Large intestine (tissue), 3 donors: ENCODE measurements at regions not wholly inside any gene's neighbourhood (a gene's known extent, or its start where the extent isn't known, plus 50 kb on each side); places are given as distances from the start of the nearest gene placed in this dataset.

ENCODE experiments used
- DNase-seq, 2 donors: peaks; one replicate each; pipeline versions ENCODE4 v3.0.0 to v3.0.0-alpha.2; 2013
- H3K27ac ChIP-seq: one replicate; pipeline ENCODE4 v1.5.1; 2013; ENCODE audit warnings: low read length
- H3K27me3 ChIP-seq: 2 replicates; pipeline ENCODE4 v1.6.1; 2013; ENCODE audit warnings: low read length; ENCODE audit not compliant: control insufficient read depth, insufficient read depth
- H3K36me3 ChIP-seq: 2 replicates; pipeline ENCODE4 v1.6.1; 2013; ENCODE audit warnings: low read length; ENCODE audit not compliant: control insufficient read depth, insufficient read depth
- H3K4me1 ChIP-seq: one replicate; pipeline ENCODE4 v1.6.1; 2013; ENCODE audit warnings: low read length; ENCODE audit not compliant: control insufficient read depth, insufficient read depth
- H3K4me3 ChIP-seq: one replicate; pipeline ENCODE4 v1.5.1; 2013; ENCODE audit warnings: low read length
- H3K9me3 ChIP-seq: one replicate; pipeline ENCODE4 v1.6.1; 2013; ENCODE audit warnings: mild to moderate bottlenecking, low read depth, low read length, moderate library complexity; ENCODE audit not compliant: control insufficient read depth
- WGBS: methylation state at CpG from one replicate; pipeline ENCODE4 v1.1.5; 2013; ENCODE audit warnings: low lambda C conversion rate; ENCODE audit not compliant: insufficient coverage; 5-methylcytosine and 5-hydroxymethylcytosine counted together

- peaks cover 3% of the 10 kb centered on the region for H3K27me3 ChIP-seq
- H3K9me3 ChIP-seq = no peaks in the 10 kb centered on the region
- H3K4me3 ChIP-seq = no peak overlapping the region
- no peaks in the 10 kb centered on the region for H3K36me3 ChIP-seq
- no peak for DNase-seq
- 40% methylated on average over 1 of the region's 2 CpGs for WGBS
- H3K4me1 ChIP-seq = no peaks in the 10 kb centered on the region
- no peak overlapping the region for H3K27ac ChIP-seq
These were observed 428.4 kb downstream of the PTPRU start for GRCh38 chr1:29664711-29665110.

GRCh38 chr1:29658688-29659087 lies 422.4 kb downstream of the PTPRU start:
- Histone ChIP-seq H3K4me1 (no peaks in the 10 kb centered on the region), H3K4me3 (no peak overlapping the region), H3K36me3 (no peaks in the 10 kb centered on the region), H3K27me3 (no peaks in the 10 kb centered on the region), H3K27ac (no peak overlapping the region), H3K9me3 (no peaks in the 10 kb centered on the region)
- WGBS = no CpG with 5 or more reads among the region's 1 CpG
- no peak for DNase-seq

GRCh38 chr1:29657816-29658215 lies 421.5 kb downstream of the PTPRU start:
- 100% methylated on average over 1 of the region's 2 CpGs for WGBS
- DNase-seq = no peak
- H3K9me3 ChIP-seq = no peaks in the 10 kb centered on the region
- no peak overlapping the region for H3K27ac ChIP-seq
- H3K4me1 ChIP-seq = no peaks in the 10 kb centered on the region
- no peak overlapping the region for H3K4me3 ChIP-seq
- no peaks in the 10 kb centered on the region for H3K27me3 ChIP-seq
- no peaks in the 10 kb centered on the region for H3K36me3 ChIP-seq

GRCh38 chr1:29655945-29656850 lies 419.9 kb downstream of the PTPRU start:
- 10% methylated on average over 2 of the region's 8 CpGs for WGBS

GRCh38 chr1:29655145-29655544 lies 418.8 kb downstream of the PTPRU start:
- Histone ChIP-seq H3K27ac (no peak overlapping the region), H3K9me3 (no peaks in the 10 kb centered on the region), H3K4me3 (no peak overlapping the region), H3K36me3 (no peaks in the 10 kb centered on the region), H3K4me1 (no peaks in the 10 kb centered on the region), H3K27me3 (no peaks in the 10 kb centered on the region)
- WGBS = 80% methylated on average over 1 of the region's 5 CpGs
- no peak for DNase-seq

More at GRCh38 chr1:29655945-29656850, 419.9 kb downstream of the PTPRU start:
- H3K9me3 ChIP-seq = no peaks in the 10 kb centered on the region
- H3K27me3 ChIP-seq = no peaks in the 10 kb centered on the region
- H3K27ac ChIP-seq = no peak overlapping the region
- no peaks in the 10 kb centered on the region for H3K4me1 ChIP-seq
- H3K36me3 ChIP-seq = no peaks in the 10 kb centered on the region
- no peak overlapping the region for H3K4me3 ChIP-seq
- no peak for DNase-seq

GRCh38 chr1:29653886-29654450 lies 417.6 kb downstream of the PTPRU start:
- Histone ChIP-seq H3K9me3 (no peaks in the 10 kb centered on the region), H3K4me3 (no peak overlapping the region), H3K27me3 (no peaks in the 10 kb centered on the region), H3K27ac (no peak overlapping the region), H3K4me1 (no peaks in the 10 kb centered on the region), H3K36me3 (no peaks in the 10 kb centered on the region)
- no CpG with 5 or more reads among the region's 3 CpGs for WGBS
- no peak for DNase-seq

GRCh38 chr1:29653034-29653810 lies 416.9 kb downstream of the PTPRU start:
- Histone ChIP-seq H3K4me1 (no peaks in the 10 kb centered on the region), H3K36me3 (no peaks in the 10 kb centered on the region), H3K27ac (no peak overlapping the region), H3K27me3 (no peaks in the 10 kb centered on the region), H3K4me3 (no peak overlapping the region), H3K9me3 (no peaks in the 10 kb centered on the region)
- DNase-seq = no peak
- 86% methylated on average over 1 of the region's 5 CpGs for WGBS

GRCh38 chr1:29651684-29652665 lies 415.7 kb downstream of the PTPRU start:
- no CpG with 5 or more reads among the region's 17 CpGs for WGBS
- no peaks in the 10 kb centered on the region for H3K9me3 ChIP-seq
- no peak overlapping the region for H3K4me3 ChIP-seq
- no peak overlapping the region for H3K27ac ChIP-seq
- DNase-seq = no peak
- H3K4me1 ChIP-seq = no peaks in the 10 kb centered on the region
- H3K36me3 ChIP-seq = no peaks in the 10 kb centered on the region
- no peaks in the 10 kb centered on the region for H3K27me3 ChIP-seq

- no peak for DNase-seq
- no peak overlapping the region for H3K27ac ChIP-seq
- H3K36me3 ChIP-seq = no peaks in the 10 kb centered on the region
- no peaks in the 10 kb centered on the region for H3K27me3 ChIP-seq
- H3K4me1 ChIP-seq = no peaks in the 10 kb centered on the region
- no peak overlapping the region for H3K4me3 ChIP-seq
- H3K9me3 ChIP-seq = no peaks in the 10 kb centered on the region
These were observed 414.9 kb downstream of the PTPRU start for GRCh38 chr1:29651246-29651645.

- DNase-seq = no peak
- Histone ChIP-seq H3K4me1 (no peaks in the 10 kb centered on the region), H3K9me3 (no peaks in the 10 kb centered on the region), H3K27me3 (no peaks in the 10 kb centered on the region), H3K4me3 (no peak overlapping the region), H3K36me3 (no peaks in the 10 kb centered on the region), H3K27ac (no peak overlapping the region)
- no CpG with 5 or more reads among the region's 3 CpGs for WGBS
These were observed 414.2 kb downstream of the PTPRU start for GRCh38 chr1:29650476-29650875.
